IMR-90 (cell line): ENCODE measurements at regions not wholly inside any gene's neighbourhood (a gene's known extent, or its start where the extent isn't known, plus 50 kb on each side); places are given as distances from the start of the nearest gene placed in this dataset.
"Not testable (repeated sequence)": the region's sequence is repeated elsewhere in the genome, so short reads cannot be mapped to it uniquely, and the experiment has no call there.

Experiments used
- ATAC-seq: fragments of 200-7000 bp; cut with Tn5 transposase; 2 replicates; pipeline ENCODE4 v1.9.1; 2020; ENCODE audit warnings: low read depth, mild to moderate bottlenecking, moderate library complexity
- BruUV-seq: library from RNA; stranded (reverse); fragments of 400-500 nt; replicated peaks from 2 replicates; lab custom pipeline; 2021; lab: Mats Ljungman, UMichigan
- CTCF ChIA-PET: fragments of 300-600 bp; formaldehyde crosslinking; extraction: SDS; loops from one replicate; lab custom pipeline; 2021; ENCODE audit warnings: antibody characterized with exemption; lab: Yijun Ruan, JAX
- POLR2A ChIA-PET: fragments of 300-600 bp; sonication (Branson Sonifier 250); formaldehyde crosslinking; loops from one replicate; lab custom pipeline; 2022; ENCODE audit warnings: antibody characterized with exemption; ENCODE audit not compliant: unreplicated experiment; lab: Charles Lee
- DNase-seq: peaks from one replicate; pipeline ENCODE4 v3.0.0; 2013
- H2AFZ ChIP-seq: replicated peaks from 2 replicates; pipeline ENCODE3; 2013; ENCODE audit warnings: low read length, mild to moderate bottlenecking; ENCODE audit not compliant: poor library complexity
- H2AK5ac ChIP-seq: 2 replicates; pipeline ENCODE4 v1.6.1; 2013; ENCODE audit warnings: low read depth, low read length, inconsistent platforms
- H2AK9ac ChIP-seq: replicated peaks from 2 replicates; pipeline ENCODE3; 2013; ENCODE audit warnings: mild to moderate bottlenecking, low read depth, low read length, moderate library complexity; ENCODE audit not compliant: poor library complexity
- H2BK120ac ChIP-seq: 2 replicates; pipeline ENCODE4 v1.6.1; 2013; ENCODE audit warnings: low read depth, low read length, inconsistent platforms
- H2BK15ac ChIP-seq: 3 replicates; pipeline ENCODE4 v1.6.1; 2013; ENCODE audit warnings: low read depth, low read length, inconsistent platforms
- H2BK20ac ChIP-seq: 2 replicates; pipeline ENCODE4 v1.6.1; 2013; ENCODE audit warnings: low read depth, mild to moderate bottlenecking, inconsistent platforms, low read length, moderate library complexity
- H2BK5ac ChIP-seq: 2 replicates; pipeline ENCODE4 v1.6.1; 2013; ENCODE audit warnings: mild to moderate bottlenecking, low read depth, low read length, inconsistent platforms; ENCODE audit not compliant: poor library complexity, severe bottlenecking
- H3K14ac ChIP-seq: replicated peaks from 2 replicates; pipeline ENCODE4 v1.6.1; 2013; ENCODE audit warnings: low read depth, low read length, inconsistent platforms
- H3K18ac ChIP-seq: 2 replicates; pipeline ENCODE4 v1.6.1; 2013; ENCODE audit warnings: low read depth, low read length, control low read depth
- H3K23ac ChIP-seq: 2 replicates; pipeline ENCODE4 v1.6.1; 2013; ENCODE audit warnings: low read depth, low read length, inconsistent platforms
- H3K27ac ChIP-seq: 2 replicates; pipeline ENCODE4 v1.5.1; 2013; ENCODE audit warnings: mild to moderate bottlenecking, control low read depth, low read length; ENCODE audit not compliant: insufficient read depth
- H3K27me3 ChIP-seq: 2 replicates; pipeline ENCODE4 v1.6.1; 2013; ENCODE audit warnings: low read length; ENCODE audit not compliant: control insufficient read depth, insufficient read depth
- H3K36me3 ChIP-seq: 2 replicates; pipeline ENCODE4 v1.6.1; 2013; ENCODE audit warnings: low read length, mixed read lengths; ENCODE audit not compliant: control insufficient read depth, insufficient read depth
- H3K4ac ChIP-seq: 2 replicates; pipeline ENCODE4 v1.6.1; 2013; ENCODE audit warnings: low read depth, low read length, inconsistent platforms
- H3K4me1 ChIP-seq: 2 replicates; pipeline ENCODE4 v1.6.1; 2013; ENCODE audit warnings: low read length, mixed read lengths; ENCODE audit not compliant: control insufficient read depth, insufficient read depth
- H3K4me2 ChIP-seq: 2 replicates; pipeline ENCODE4 v1.6.1; 2013; ENCODE audit warnings: low read depth, mild to moderate bottlenecking, control low read depth, low read length, moderate library complexity
- H3K4me3 ChIP-seq: 2 replicates; pipeline ENCODE4 v1.5.1; 2013; ENCODE audit warnings: low read depth, mild to moderate bottlenecking, control low read depth, low read length, moderate library complexity; ENCODE audit not compliant: insufficient read depth
- H3K56ac ChIP-seq: 2 replicates; pipeline ENCODE4 v1.6.1; 2013; ENCODE audit warnings: low read length, inconsistent platforms; ENCODE audit not compliant: insufficient read depth; ENCODE audit errors: extremely low read depth
- H3K79me1 ChIP-seq, 2 experiments: 2 replicates each; pipeline ENCODE4 v1.6.1; 2013; ENCODE audit warnings: low read length in 2 of 2, inconsistent platforms in 1 of 2, low read depth in 1 of 2
- H3K9ac ChIP-seq: 2 replicates; pipeline ENCODE4 v1.6.1; 2013; ENCODE audit warnings: low read depth, low read length, control low read depth
- H3K9me1 ChIP-seq: 2 replicates; pipeline ENCODE4 v1.6.1; 2013; ENCODE audit warnings: low read length, inconsistent platforms; ENCODE audit not compliant: insufficient read depth
- H3K9me3 ChIP-seq: 2 replicates; pipeline ENCODE4 v1.6.1; 2013; ENCODE audit warnings: low read length; ENCODE audit not compliant: control insufficient read depth, insufficient read depth
- H4K20me1 ChIP-seq: 2 replicates; pipeline ENCODE4 v1.6.1; 2013; ENCODE audit warnings: low read length, inconsistent platforms; ENCODE audit not compliant: insufficient read depth
- H4K5ac ChIP-seq: 2 replicates; pipeline ENCODE4 v1.6.1; 2013; ENCODE audit warnings: mild to moderate bottlenecking, low read depth, low read length, control low read depth
- H4K8ac ChIP-seq, 2 experiments: 2 replicates each; pipeline ENCODE4 v1.6.1; 2013; ENCODE audit warnings: low read depth in 2 of 2, low read length in 2 of 2, control low read depth in 1 of 2, inconsistent platforms in 1 of 2
- H4K91ac ChIP-seq: 2 replicates; pipeline ENCODE4 v1.6.1; 2013; ENCODE audit warnings: low read depth, low read length, inconsistent platforms; ENCODE audit not compliant: insufficient read depth
- WGBS, 2 experiments: methylation state at CpG; one replicate each; pipeline versions ENCODE4 v1.1.5 to v1.1.7; 2013; ENCODE audit warnings: missing lambda C conversion rate in 2 of 2; ENCODE audit not compliant: insufficient read length in 1 of 2; ENCODE audit errors: extremely low coverage in 2 of 2; 5-methylcytosine and 5-hydroxymethylcytosine counted together
- dilution Hi-C: fragments of 300-500 bp; cut with HindIII; formaldehyde crosslinking; loops from one replicate; pipeline ENCODE4 v1.14.3; 2018; ENCODE audit warnings: low sequenced_read_pairs; ENCODE audit not compliant: unreplicated experiment
- in situ Hi-C: fragments of 300-500 bp; cut with MboI; formaldehyde crosslinking; loops from 3 replicates; pipeline ENCODE4 v1.14.3; 2019; ENCODE audit warnings: low sequenced_read_pairs, inconsistent platforms, mixed read lengths
- intact Hi-C: fragments of 100-400 bp; cut with micrococcal nuclease; formaldehyde crosslinking; loops from 2 replicates; pipeline ENCODE4 v1.10.0; 2022

DNA sequence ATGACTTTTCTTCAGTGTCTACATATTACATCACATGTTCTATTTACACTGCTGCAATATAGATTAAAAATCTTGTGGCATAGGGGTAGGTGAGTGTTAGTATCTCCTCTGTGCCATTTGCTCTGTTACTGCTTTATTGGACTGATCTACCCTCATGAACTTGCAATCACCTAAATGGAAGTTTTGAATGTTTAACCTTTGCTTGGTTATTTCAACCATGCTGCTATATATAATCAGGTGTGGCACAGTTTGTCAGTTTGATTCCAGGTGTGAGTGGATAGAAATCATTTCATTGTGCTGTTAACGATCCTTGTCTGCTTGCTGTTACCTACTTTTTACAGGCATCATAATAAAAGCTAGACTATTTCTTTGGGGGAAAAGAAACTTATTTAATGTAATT lies 157.1 kb upstream of the APOOL start:
- no CpG with 5 or more reads among the region's 1 CpG for WGBS, 2 experiments
- intact Hi-C loops, result not testable (repeated sequence)

DNA sequence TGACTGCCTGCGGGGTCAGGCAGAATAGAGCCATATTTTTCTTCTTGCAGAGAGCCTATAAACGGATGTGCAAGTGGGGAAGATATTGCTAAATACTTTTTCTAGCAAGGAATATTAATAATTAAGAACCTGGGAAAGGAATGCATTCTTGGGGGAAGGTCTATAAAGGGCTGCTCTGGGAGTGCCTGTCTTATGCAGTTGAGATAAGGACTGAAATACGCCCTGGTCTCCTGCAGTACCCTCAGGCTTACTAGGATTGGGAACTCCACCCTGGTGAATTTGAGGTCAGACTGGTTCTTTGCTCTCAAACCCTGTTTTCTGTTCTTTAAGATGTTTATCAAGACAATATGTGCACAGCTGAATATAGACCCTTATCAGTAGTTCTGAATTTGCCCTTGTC lies 152.5 kb upstream of the APOOL start:
- H3K4me2 ChIP-seq, H3K4ac ChIP-seq, H3K23ac ChIP-seq, H2AK5ac ChIP-seq, H3K36me3 ChIP-seq, H4K20me1 ChIP-seq, dilution Hi-C loops, H2AK9ac ChIP-seq, H3K9me3 ChIP-seq, H3K79me1 ChIP-seq, intact Hi-C loops, H4K8ac ChIP-seq, H3K4me3 ChIP-seq, ATAC-seq, H2BK120ac ChIP-seq, H2BK20ac ChIP-seq, H4K5ac ChIP-seq, H2AFZ ChIP-seq, POLR2A ChIA-PET, in situ Hi-C loops, DNase-seq, H3K14ac ChIP-seq, CTCF ChIA-PET, H3K9ac ChIP-seq, H3K18ac ChIP-seq, H2BK15ac ChIP-seq, H3K9me1 ChIP-seq, H4K91ac ChIP-seq, H3K27me3 ChIP-seq, H3K27ac ChIP-seq, BruUV-seq, H2BK5ac ChIP-seq, H3K56ac ChIP-seq, H3K4me1 ChIP-seq: not testable (repeated sequence)
- no CpG with 5 or more reads among the region's 3 CpGs for WGBS, 2 experiments

More for the DNA sequence above, 157.1 kb upstream of the APOOL start:
- H3K36me3 ChIP-seq, dilution Hi-C loops, DNase-seq, H2AK9ac ChIP-seq, H3K9ac ChIP-seq, H3K4me2 ChIP-seq, H3K27ac ChIP-seq, H4K91ac ChIP-seq, H3K4ac ChIP-seq, H2BK120ac ChIP-seq, H3K14ac ChIP-seq, H3K18ac ChIP-seq, H3K4me3 ChIP-seq, H4K5ac ChIP-seq, H2BK15ac ChIP-seq, ATAC-seq, H2AFZ ChIP-seq, POLR2A ChIA-PET, H3K4me1 ChIP-seq, H2BK5ac ChIP-seq, H3K23ac ChIP-seq, H4K8ac ChIP-seq, in situ Hi-C loops, H3K9me1 ChIP-seq, BruUV-seq, H4K20me1 ChIP-seq, H3K79me1 ChIP-seq, CTCF ChIA-PET, H3K27me3 ChIP-seq, H2BK20ac ChIP-seq, H3K56ac ChIP-seq, H2AK5ac ChIP-seq, H3K9me3 ChIP-seq: not testable (repeated sequence)
